HEK293 (cell line): ENCODE measurements at regions not wholly inside any gene's neighbourhood (a gene's known extent, or its start where the extent isn't known, plus 50 kb on each side); places are given as distances from the start of the nearest gene placed in this dataset.

Experiments used
- CTCF ChIA-PET: fragments of 350-600 bp; formaldehyde crosslinking; extraction: SDS; loops from one replicate; lab custom pipeline; 2021; ENCODE audit warnings: antibody characterized with exemption; lab: Yijun Ruan, JAX
- POLR2A ChIA-PET: fragments of 300-600 bp; formaldehyde crosslinking; extraction: SDS; loops from one replicate; lab custom pipeline; 2020; ENCODE audit warnings: antibody characterized with exemption, inconsistent platforms; lab: Yijun Ruan, JAX
- H3K27ac ChIP-seq: fragments of 200-500 bp; sonication (Bioruptor generic); 2 replicates; pipeline ENCODE4 v1.5.1; 2014; ENCODE audit warnings: low read depth, low read length, control low read depth, inconsistent platforms; ENCODE audit errors: extremely low read depth
- H3K36me3 ChIP-seq, 2 experiments: fragments of 200-500 bp in 1 of 2; sonication (Bioruptor generic) in 1 of 2; 1 replicate in 1 of 2; 2 replicates in 1 of 2; pipeline ENCODE4 v1.5.1; 2014 to 2017; ENCODE audit warnings: inconsistent platforms in 2 of 2, low read length in 2 of 2; ENCODE audit not compliant: control insufficient read depth in 2 of 2, insufficient read depth in 1 of 2
- H3K4me1 ChIP-seq: fragments of 200-500 bp; sonication (Bioruptor generic); 2 replicates; pipeline ENCODE4 v1.5.1; 2014; ENCODE audit warnings: mild to moderate bottlenecking, low read length, inconsistent platforms; ENCODE audit not compliant: control insufficient read depth, insufficient read depth
- H3K4me3 ChIP-seq: 2 replicates; pipeline ENCODE4 v1.5.1; 2011; ENCODE audit warnings: low read depth, mild to moderate bottlenecking, control low read depth, low read length, moderate library complexity
- H3K9me3 ChIP-seq: fragments of 200-500 bp; sonication (Bioruptor generic); 2 replicates; pipeline ENCODE4 v1.5.1; 2014; ENCODE audit warnings: low read depth, low read length, inconsistent platforms; ENCODE audit not compliant: control insufficient read depth, insufficient read depth
- FEZF1 ChIP-seq: fragments of 450-650 bp; formaldehyde crosslinking; IDR thresholded peaks from 2 replicates; pipeline ENCODE4 v1.5.1; 2016; ENCODE audit warnings: missing biosample characterization, missing genetic modification characterization
- KLF9 ChIP-seq: fragments of 450-650 bp; formaldehyde crosslinking; IDR thresholded peaks from 2 replicates; pipeline ENCODE4 v1.5.1; 2016; ENCODE audit warnings: missing biosample characterization, missing genetic modification characterization, low read depth
- MYNN ChIP-seq: fragments of 450-650 bp; formaldehyde crosslinking; IDR thresholded peaks from 2 replicates; pipeline ENCODE4 v1.5.1; 2016; ENCODE audit warnings: missing biosample characterization, missing genetic modification characterization, borderline replicate concordance
- PATZ1 ChIP-seq: fragments of 450-650 bp; formaldehyde crosslinking; IDR thresholded peaks from 2 replicates; pipeline ENCODE4 v1.5.1; 2016; ENCODE audit warnings: missing biosample characterization, missing genetic modification characterization
- PRDM10 ChIP-seq: fragments of 450-650 bp; formaldehyde crosslinking; IDR thresholded peaks from 2 replicates; pipeline ENCODE4 v1.5.1; 2016; ENCODE audit warnings: missing biosample characterization, missing genetic modification characterization
- ZFP3 ChIP-seq: fragments of 450-650 bp; formaldehyde crosslinking; IDR thresholded peaks from 2 replicates; pipeline ENCODE4 v1.5.1; 2016; ENCODE audit warnings: low read depth, missing biosample characterization, missing genetic modification characterization
- ZFP41 ChIP-seq: fragments of 450-650 bp; formaldehyde crosslinking; IDR thresholded peaks from 2 replicates; pipeline ENCODE4 v1.5.1; 2016; ENCODE audit warnings: missing biosample characterization, missing genetic modification characterization, borderline replicate concordance
- ZNF10 ChIP-seq: fragments of 450-650 bp; formaldehyde crosslinking; IDR thresholded peaks from 2 replicates; pipeline ENCODE4 v1.5.1; 2017; ENCODE audit warnings: missing biosample characterization, missing genetic modification characterization
- ZNF133 ChIP-seq: fragments of 450-650 bp; formaldehyde crosslinking; IDR thresholded peaks from 2 replicates; pipeline ENCODE4 v1.5.1; 2016; ENCODE audit warnings: missing biosample characterization, missing genetic modification characterization
- ZNF138 ChIP-seq: fragments of 450-650 bp; formaldehyde crosslinking; IDR thresholded peaks from 2 replicates; pipeline ENCODE4 v1.5.1; 2016; ENCODE audit warnings: missing biosample characterization, missing genetic modification characterization, borderline replicate concordance
- ZNF214 ChIP-seq: fragments of 450-650 bp; formaldehyde crosslinking; IDR thresholded peaks from 2 replicates; pipeline ENCODE4 v1.5.1; 2017; ENCODE audit warnings: missing biosample characterization, mild to moderate bottlenecking, missing genetic modification characterization, borderline replicate concordance
- ZNF335 ChIP-seq: fragments of 450-650 bp; formaldehyde crosslinking; conservative IDR thresholded peaks from 2 replicates; pipeline ENCODE4 v1.5.1; 2016; ENCODE audit warnings: missing biosample characterization, missing genetic modification characterization
- ZNF426 ChIP-seq: fragments of 450-650 bp; formaldehyde crosslinking; IDR thresholded peaks from 2 replicates; pipeline ENCODE4 v1.5.1; 2017; ENCODE audit warnings: missing biosample characterization, missing genetic modification characterization, mild to moderate bottlenecking, inconsistent platforms, moderate library complexity
- ZNF433 ChIP-seq: fragments of 450-650 bp; formaldehyde crosslinking; IDR thresholded peaks from 2 replicates; pipeline ENCODE4 v1.5.1; 2016; ENCODE audit warnings: missing biosample characterization, missing genetic modification characterization, low read depth
- ZNF571 ChIP-seq: fragments of 450-650 bp; formaldehyde crosslinking; IDR thresholded peaks from 2 replicates; pipeline ENCODE4 v1.5.0; 2017; ENCODE audit warnings: missing biosample characterization, missing genetic modification characterization
- ZSCAN5A ChIP-seq: fragments of 450-650 bp; formaldehyde crosslinking; IDR thresholded peaks from 2 replicates; pipeline ENCODE4 v1.5.1; 2016; ENCODE audit warnings: missing biosample characterization, missing genetic modification characterization
- TF ChIP-seq, protein P1 (sequence below): fragments of 450-650 bp; formaldehyde crosslinking; IDR thresholded peaks from 2 replicates; pipeline ENCODE4 v1.5.1; 2017; ENCODE audit warnings: missing biosample characterization, missing genetic modification characterization
- TF ChIP-seq, protein P2 (sequence below): fragments of 450-650 bp; formaldehyde crosslinking; IDR thresholded peaks from 2 replicates; pipeline ENCODE4 v1.5.1; 2016; ENCODE audit warnings: missing biosample characterization, missing genetic modification characterization
- TF ChIP-seq, protein P3 (sequence below): fragments of 450-650 bp; formaldehyde crosslinking; IDR thresholded peaks from 2 replicates; pipeline ENCODE4 v1.5.1; 2016; ENCODE audit warnings: missing biosample characterization, missing genetic modification characterization

GRCh38 chr7:31456646-31457368 is 57.1 kb upstream of the ITPRID1 start:
- ChIA-PET POLR2A (no interaction called here), CTCF (interaction anchor here (0.7 to 4.3 kb wide), 3 partner anchors 13 to 325 kb away, joined by 3 to 15 read pairs (median 3); no protein-coding TSS in a partner anchor)
- no peak for TF ChIP-seq FEZF1 (tag by site-specific recombination)
- no peak for TF ChIP-seq ZFP41 (tag by site-specific recombination)
- TF ChIP-seq ZNF10 (tag by site-specific recombination), result no peak
- TF ChIP-seq, protein P1, sequence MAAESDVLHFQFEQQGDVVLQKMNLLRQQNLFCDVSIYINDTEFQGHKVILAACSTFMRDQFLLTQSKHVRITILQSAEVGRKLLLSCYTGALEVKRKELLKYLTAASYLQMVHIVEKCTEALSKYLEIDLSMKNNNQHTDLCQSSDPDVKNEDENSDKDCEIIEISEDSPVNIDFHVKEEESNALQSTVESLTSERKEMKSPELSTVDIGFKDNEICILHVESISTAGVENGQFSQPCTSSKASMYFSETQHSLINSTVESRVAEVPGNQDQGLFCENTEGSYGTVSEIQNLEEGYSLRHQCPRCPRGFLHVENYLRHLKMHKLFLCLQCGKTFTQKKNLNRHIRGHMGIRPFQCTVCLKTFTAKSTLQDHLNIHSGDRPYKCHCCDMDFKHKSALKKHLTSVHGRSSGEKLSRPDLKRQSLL (tag by site-specific recombination), result no peak
- TF ChIP-seq ZNF571 (tag by site-specific recombination), result no peak
- TF ChIP-seq ZNF426 (tag by site-specific recombination), result no peak
- TF ChIP-seq, protein P2, sequence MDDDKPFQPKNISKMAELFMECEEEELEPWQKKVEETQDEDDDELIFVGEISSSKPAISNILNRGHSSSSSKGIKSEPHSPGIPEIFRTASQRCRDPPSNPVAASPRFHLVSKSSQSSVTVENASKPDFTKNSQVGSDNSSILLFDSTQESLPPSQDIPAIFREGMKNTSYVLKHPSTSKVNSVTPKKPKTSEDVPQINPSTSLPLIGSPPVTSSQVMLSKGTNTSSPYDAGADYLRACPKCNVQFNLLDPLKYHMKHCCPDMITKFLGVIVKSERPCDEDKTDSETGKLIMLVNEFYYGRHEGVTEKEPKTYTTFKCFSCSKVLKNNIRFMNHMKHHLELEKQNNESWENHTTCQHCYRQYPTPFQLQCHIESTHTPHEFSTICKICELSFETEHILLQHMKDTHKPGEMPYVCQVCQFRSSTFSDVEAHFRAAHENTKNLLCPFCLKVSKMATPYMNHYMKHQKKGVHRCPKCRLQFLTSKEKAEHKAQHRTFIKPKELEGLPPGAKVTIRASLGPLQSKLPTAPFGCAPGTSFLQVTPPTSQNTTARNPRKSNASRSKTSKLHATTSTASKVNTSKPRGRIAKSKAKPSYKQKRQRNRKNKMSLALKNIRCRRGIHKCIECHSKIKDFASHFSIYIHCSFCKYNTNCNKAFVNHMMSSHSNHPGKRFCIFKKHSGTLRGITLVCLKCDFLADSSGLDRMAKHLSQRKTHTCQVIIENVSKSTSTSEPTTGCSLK (tag by site-specific recombination), result no peak
- no peak for TF ChIP-seq ZNF214 (tag by site-specific recombination)
- TF ChIP-seq ZNF133 (tag by site-specific recombination), result no peak
- TF ChIP-seq PRDM10 (tag by site-specific recombination), result no peak
- TF ChIP-seq MYNN (tag by site-specific recombination), result no peak
- TF ChIP-seq ZNF433 (tag by site-specific recombination), result no peak
- TF ChIP-seq ZNF138 (tag by site-specific recombination), result no peak
- TF ChIP-seq PATZ1 (tag by site-specific recombination), result no peak

GRCh38 chr7:31457551-31457950 is 56.3 kb upstream of the ITPRID1 start:
- no peaks in the 10 kb centered on the region for H3K36me3 ChIP-seq
- POLR2A ChIA-PET, result no interaction called here
- no peak overlapping the region for H3K27ac ChIP-seq
- CTCF ChIA-PET, result interaction anchor here (0.7 to 4.3 kb wide), 2 partner anchors 14 to 268 kb away, joined by 4 to 15 read pairs; no protein-coding TSS in a partner anchor
- H3K9me3 ChIP-seq, result no peaks in the 10 kb centered on the region
- no peaks in the 10 kb centered on the region for H3K4me1 ChIP-seq
- H3K4me3 ChIP-seq, result no peak overlapping the region
- no peak for TF ChIP-seq KLF9
- no peak for TF ChIP-seq ZSCAN5A (tag by site-specific recombination)
- TF ChIP-seq ZNF426 (tag by site-specific recombination), result no peak
- TF ChIP-seq ZNF335 (tag by site-specific recombination), result no peak
- TF ChIP-seq, protein P3, sequence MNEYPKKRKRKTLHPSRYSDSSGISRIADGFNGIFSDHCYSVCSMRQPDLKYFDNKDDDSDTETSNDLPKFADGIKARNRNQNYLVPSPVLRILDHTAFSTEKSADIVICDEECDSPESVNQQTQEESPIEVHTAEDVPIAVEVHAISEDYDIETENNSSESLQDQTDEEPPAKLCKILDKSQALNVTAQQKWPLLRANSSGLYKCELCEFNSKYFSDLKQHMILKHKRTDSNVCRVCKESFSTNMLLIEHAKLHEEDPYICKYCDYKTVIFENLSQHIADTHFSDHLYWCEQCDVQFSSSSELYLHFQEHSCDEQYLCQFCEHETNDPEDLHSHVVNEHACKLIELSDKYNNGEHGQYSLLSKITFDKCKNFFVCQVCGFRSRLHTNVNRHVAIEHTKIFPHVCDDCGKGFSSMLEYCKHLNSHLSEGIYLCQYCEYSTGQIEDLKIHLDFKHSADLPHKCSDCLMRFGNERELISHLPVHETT, result no peak
- no peak for TF ChIP-seq ZFP3 (tag by site-specific recombination)

More at GRCh38 chr7:31456646-31457368, 57.1 kb upstream of the ITPRID1 start:
- Histone ChIP-seq H3K27ac (no peak overlapping the region), H3K9me3 (no peaks in the 10 kb centered on the region), H3K4me3 (no peak overlapping the region), H3K4me1 (no peaks in the 10 kb centered on the region), H3K36me3 (no peaks in the 10 kb centered on the region)
